ENCODE measurements at regions not wholly inside any gene's neighbourhood (a gene's known extent, or its start where the extent isn't known, plus 50 kb on each side); places are given as distances from the start of the nearest gene placed in this dataset.

DNA sequence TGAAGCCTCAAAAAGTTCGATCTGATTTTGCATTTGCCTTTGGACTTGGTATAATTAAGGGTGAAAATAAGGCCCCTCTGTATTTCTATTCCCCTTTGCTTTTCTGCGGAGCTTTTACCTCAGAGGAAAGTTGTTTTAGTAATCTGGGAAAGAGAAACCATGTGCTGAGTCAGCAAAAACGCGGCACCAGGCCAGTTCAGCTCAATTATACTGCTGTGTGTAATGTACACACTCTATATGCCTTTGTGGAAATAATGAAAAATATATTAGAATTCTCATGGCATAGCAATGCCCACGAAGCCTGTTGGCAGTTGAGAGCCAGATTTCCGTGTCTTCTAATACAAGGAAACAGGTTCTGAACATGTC is 161.9 kb upstream of the SIX2 start:
- no peak for TF ChIP-seq CTCF (IDR thresholded peaks at IDR 0.05)
- TF ChIP-seq POLR2AphosphoS5 (IDR thresholded peaks at IDR 0.05) = no peak
- no peak for TF ChIP-seq EP300 (IDR thresholded peaks at IDR 0.05)
- no peak for TF ChIP-seq POLR2A (IDR thresholded peaks at IDR 0.05; ENCODE audit: low read depth)

Measured in esophagus muscularis mucosa (tissue), 4 donors.